PC-3 (cell line): ENCODE measurements at regions not wholly inside any gene's neighbourhood (a gene's known extent, or its start where the extent isn't known, plus 50 kb on each side); places are given as distances from the start of the nearest gene placed in this dataset.
"Not testable (repeated sequence)": the region's sequence is repeated elsewhere in the genome, so short reads cannot be mapped to it uniquely, and the experiment has no call there.

Source experiments
- EZH2phosphoT487 ChIP-seq: fragments of 300-600 bp; sonication (generic); IDR thresholded peaks from 2 replicates; pipeline ENCODE4 v1.6.1; 2018; ENCODE audit warnings: mild to moderate bottlenecking, antibody characterized with exemption, low read length, borderline replicate concordance
- TF ChIP-seq, protein P1 (sequence below): fragments of 300-600 bp; sonication (generic); conservative IDR thresholded peaks from 2 replicates; pipeline ENCODE4 v1.5.1; 2017; ENCODE audit warnings: antibody characterized with exemption, low read depth, mild to moderate bottlenecking, low read length

- TF ChIP-seq, protein P1, sequence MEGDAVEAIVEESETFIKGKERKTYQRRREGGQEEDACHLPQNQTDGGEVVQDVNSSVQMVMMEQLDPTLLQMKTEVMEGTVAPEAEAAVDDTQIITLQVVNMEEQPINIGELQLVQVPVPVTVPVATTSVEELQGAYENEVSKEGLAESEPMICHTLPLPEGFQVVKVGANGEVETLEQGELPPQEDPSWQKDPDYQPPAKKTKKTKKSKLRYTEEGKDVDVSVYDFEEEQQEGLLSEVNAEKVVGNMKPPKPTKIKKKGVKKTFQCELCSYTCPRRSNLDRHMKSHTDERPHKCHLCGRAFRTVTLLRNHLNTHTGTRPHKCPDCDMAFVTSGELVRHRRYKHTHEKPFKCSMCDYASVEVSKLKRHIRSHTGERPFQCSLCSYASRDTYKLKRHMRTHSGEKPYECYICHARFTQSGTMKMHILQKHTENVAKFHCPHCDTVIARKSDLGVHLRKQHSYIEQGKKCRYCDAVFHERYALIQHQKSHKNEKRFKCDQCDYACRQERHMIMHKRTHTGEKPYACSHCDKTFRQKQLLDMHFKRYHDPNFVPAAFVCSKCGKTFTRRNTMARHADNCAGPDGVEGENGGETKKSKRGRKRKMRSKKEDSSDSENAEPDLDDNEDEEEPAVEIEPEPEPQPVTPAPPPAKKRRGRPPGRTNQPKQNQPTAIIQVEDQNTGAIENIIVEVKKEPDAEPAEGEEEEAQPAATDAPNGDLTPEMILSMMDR = not testable (repeated sequence)
- TF ChIP-seq EZH2phosphoT487 = not testable (repeated sequence)
Measured at GRCh38 chr2:11951492-11951891, 205.1 kb downstream of the LPIN1 start.
